GM12891 (cell line): ENCODE measurements at regions not wholly inside any gene's neighbourhood (a gene's known extent, or its start where the extent isn't known, plus 50 kb on each side); places are given as distances from the start of the nearest gene placed in this dataset.
"Not testable (repeated sequence)": the region's sequence is repeated elsewhere in the genome, so short reads cannot be mapped to it uniquely, and the experiment has no call there.

ENCODE experiments used
- DNase-seq: peaks from one replicate; pipeline ENCODE4 v3.0.0; 2011; ENCODE audit warnings: low spot score; ENCODE audit not compliant: insufficient read length
- FAIRE-seq: peaks from 2 replicates; lab custom pipeline; 2011; peaks lifted over from hg19 to GRCh38; lab: Jason Lieb, UNC
- PAX5 ChIP-seq: IDR thresholded peaks from 2 replicates; pipeline ENCODE4 v1.6.1; 2011; ENCODE audit warnings: low read length, moderate library complexity, mild to moderate bottlenecking; ENCODE audit not compliant: insufficient read depth, severe bottlenecking
- POLR2A ChIP-seq: IDR thresholded peaks from 2 replicates; pipeline ENCODE4 v1.6.1; 2011; ENCODE audit warnings: low read depth, low read length, control low read depth
- POLR2AphosphoS5 ChIP-seq: IDR thresholded peaks from 2 replicates; pipeline ENCODE4 v1.6.1; 2011; ENCODE audit warnings: low read depth, low read length, control low read depth
- POU2F2 ChIP-seq: IDR thresholded peaks from 2 replicates; pipeline ENCODE4 v1.6.1; 2011; ENCODE audit warnings: low read depth, mild to moderate bottlenecking, control low read depth, low read length, moderate library complexity
- SPI1 ChIP-seq: IDR thresholded peaks from 2 replicates; pipeline ENCODE4 v1.6.1; 2011; ENCODE audit warnings: low read depth, low read length, control low read depth
- TAF1 ChIP-seq: IDR thresholded peaks from 2 replicates; pipeline ENCODE4 v1.6.1; 2011; ENCODE audit warnings: low read depth, low read length, control low read depth

DNA sequence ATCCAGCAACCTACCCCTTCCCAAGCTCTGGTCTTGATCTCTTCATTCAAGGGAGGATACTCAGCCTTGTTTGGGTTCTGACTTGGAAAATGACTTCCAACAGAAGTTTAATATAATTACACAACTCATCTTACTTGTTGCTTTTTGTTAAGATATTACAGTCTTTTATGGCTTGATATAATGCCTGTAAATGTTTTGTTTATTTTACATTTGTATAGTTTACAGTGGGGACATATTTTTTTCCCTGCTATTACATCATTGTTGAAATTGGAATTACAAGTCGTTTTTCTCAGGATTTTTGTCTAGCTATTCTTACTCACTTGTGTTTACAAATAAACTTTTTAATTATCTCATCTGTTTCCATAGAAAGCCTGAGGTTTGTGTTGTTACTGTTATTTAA, 436.0 kb downstream of the CNTNAP4 start:
- no peak for DNase-seq
- FAIRE-seq: no peak
- TF ChIP-seq POLR2A (no peak), POU2F2 (no peak), TAF1 (no peak), SPI1 (no peak), PAX5 (no peak), POLR2AphosphoS5 (no peak)

DNA sequence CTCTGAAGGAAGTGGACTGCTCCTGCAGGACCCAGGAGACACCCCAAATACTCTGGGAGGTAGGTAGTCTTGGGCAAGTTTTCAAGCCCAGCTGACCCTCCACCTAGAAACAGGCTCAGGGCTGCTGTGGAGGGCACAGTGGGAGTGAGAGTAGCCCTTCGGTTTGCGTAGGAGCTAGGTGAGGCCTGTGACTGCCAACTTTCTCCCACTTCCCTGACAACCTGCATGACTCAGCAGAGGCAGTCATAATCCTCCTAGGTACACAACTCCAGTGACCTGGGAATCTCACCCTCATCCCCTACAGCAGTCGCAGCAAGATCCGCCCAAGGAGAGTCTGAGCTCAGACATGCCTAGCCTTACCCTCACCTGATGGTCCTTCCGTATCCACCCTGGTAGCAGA, 439.1 kb downstream of the CNTNAP4 start:
- not testable (repeated sequence) for FAIRE-seq, DNase-seq

DNA sequence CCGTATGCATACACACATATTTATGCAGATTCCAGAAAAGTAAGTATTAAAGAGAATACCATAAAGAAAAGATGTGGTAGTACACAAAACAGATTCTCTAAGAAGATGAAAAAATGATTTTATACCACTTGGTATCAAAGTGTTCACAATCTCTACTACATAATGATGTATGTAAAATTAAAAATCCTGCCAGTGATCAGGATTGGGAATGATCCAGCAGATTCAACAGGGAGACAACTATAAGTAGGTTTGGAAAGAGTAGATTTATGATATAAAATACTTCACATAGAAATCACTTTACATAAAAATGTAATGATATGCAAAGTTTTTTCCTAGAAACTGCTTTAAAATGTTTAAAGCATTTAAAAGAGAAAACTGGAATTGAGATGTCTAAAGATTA, 447.0 kb downstream of the CNTNAP4 start:
- no peak for FAIRE-seq
- DNase-seq: no peak
- TF ChIP-seq POU2F2 (no peak), PAX5 (no peak), SPI1 (no peak), POLR2A (no peak), POLR2AphosphoS5 (no peak), TAF1 (no peak)

DNA sequence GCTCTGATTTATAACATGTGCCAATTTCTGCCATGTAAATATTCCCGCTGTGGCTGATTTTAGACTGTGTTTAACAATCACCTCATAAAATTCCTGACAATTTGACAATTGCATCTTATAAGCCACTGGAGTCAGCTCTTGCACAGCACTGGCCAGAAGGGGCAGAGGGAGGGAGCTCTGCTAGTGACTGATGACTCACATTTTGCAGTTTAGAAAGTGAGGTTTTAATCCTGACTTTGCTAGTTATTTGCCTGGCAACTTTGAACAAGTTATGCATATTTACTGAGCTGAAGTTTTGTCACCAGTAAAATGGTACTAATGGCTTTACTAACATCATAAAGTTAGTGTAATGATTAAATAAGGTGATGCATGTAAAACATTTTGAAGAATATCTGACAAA, 452.3 kb downstream of the CNTNAP4 start:
- FAIRE-seq (no peak), DNase-seq (no peak)
- TF ChIP-seq POLR2AphosphoS5 (no peak), PAX5 (no peak)

DNA sequence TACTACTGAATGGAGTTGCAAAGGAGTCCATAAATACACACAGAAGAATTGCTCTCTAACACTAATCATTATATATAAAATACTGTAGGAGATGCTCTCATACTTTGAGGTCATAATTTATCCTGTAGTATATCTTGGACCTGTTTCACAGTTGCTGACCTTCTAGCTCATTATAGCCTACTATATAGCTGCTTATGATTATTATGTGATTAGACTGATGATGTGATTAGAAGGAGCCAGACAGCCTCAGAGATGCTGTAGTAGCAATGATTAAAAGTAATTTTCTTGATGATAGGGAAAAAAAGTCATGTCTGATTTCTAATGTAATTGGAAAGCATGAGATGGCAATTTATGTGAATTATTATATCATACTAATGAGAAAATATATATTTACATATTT, 455.7 kb downstream of the CNTNAP4 start:
- FAIRE-seq (no peak), DNase-seq (no peak)
- no peak for TF ChIP-seq SPI1
- no peak for TF ChIP-seq PAX5
- TF ChIP-seq POU2F2: no peak

DNA sequence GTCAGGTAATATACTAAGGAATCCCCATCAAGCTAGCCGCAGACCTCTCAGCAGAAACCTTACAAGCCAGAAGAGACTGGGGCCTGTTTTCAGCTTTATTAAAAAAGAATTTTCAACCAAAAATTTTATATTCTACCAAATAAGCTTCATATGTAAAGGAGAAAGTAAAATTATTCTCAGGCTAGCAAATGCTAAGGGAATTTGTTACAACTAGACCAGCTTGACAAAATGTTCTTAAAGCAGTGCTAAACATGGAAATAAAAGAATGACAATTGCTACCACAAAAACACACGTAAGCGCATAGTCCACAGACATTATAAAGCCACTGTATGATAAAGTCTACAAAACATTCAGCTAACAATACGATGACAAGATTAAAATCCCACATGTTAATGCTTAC, 449.4 kb upstream of the MON1B start:
- TF ChIP-seq POU2F2: no peak
- no peak for TF ChIP-seq POLR2AphosphoS5
- TF ChIP-seq PAX5: no peak
- TF ChIP-seq TAF1: no peak
- TF ChIP-seq POLR2A: no peak
- no peak for TF ChIP-seq SPI1
- DNase-seq (no peak), FAIRE-seq (no peak)

DNA sequence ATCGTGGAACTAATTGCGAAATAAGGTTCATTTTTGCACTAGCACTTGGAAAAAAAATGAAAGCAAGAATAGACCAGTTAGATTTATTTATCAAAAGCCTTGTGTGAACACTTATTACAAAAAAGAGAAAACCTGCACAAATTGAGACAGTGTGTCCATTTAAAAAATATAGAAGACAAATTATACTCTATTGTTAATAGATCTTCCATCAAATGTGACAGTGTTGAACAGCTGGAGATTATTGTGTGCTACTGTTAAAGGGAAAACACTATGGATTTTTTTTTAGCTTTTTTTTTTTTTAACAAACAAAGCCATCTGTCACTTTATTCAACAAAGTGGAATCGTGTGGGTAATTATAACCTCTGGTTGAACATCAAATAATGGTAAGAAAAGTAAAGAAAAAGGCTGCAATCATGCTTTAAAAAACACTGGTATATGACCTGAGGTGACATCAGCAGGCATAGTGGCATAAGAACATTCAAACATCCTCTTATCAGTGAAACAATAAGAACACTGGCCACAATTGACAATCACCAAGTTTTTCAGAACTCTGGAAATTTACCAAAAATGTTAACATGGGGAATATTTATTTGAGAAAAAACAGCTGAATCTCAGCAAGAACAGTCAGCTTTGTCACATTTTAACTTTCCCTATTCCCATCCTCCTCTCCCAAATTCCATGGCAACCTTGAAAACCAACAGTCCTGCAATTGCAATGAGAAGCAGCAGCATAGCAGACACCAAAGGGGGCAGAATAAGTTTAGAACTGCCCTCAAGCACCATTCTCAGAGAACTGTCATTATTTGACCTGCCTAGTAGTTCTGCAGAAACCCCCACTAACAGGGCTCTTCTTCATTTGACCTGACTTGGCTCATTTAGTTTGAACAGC, 442.3 kb upstream of the MON1B start:
- no peak for TF ChIP-seq POLR2AphosphoS5
- TF ChIP-seq POU2F2: no peak
- no peak for TF ChIP-seq POLR2A
- TF ChIP-seq TAF1: no peak
- TF ChIP-seq PAX5: no peak
- no peak for TF ChIP-seq SPI1
- no peak for DNase-seq
- FAIRE-seq: no peak

DNA sequence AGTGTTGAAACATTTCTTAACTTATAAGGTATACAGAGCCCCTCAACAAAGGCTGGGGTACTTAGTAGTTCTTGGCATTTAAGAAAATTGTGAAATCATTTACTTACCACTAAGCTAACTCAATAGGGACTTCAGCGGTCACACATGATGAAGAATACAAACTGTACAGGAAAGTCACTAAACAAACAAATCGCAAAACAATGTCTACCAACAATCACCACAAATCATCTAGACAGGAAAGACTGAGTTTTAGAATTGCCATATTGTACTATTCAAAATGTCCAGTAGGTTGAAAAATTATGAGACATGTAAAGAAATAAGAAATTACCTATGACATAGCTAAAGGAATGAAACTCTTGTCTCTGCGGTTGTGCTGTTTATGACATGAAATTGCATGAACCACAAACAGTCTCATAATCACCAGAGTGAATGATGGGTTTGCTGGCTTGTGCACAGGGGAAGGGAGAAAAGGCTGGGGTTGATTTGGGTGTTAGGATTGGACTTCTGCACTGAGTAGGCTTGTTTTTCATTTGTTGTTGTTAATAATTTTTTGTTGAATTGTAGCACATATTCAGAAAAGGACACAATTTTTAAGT, 441.1 kb upstream of the MON1B start:
- FAIRE-seq: no peak

DNA sequence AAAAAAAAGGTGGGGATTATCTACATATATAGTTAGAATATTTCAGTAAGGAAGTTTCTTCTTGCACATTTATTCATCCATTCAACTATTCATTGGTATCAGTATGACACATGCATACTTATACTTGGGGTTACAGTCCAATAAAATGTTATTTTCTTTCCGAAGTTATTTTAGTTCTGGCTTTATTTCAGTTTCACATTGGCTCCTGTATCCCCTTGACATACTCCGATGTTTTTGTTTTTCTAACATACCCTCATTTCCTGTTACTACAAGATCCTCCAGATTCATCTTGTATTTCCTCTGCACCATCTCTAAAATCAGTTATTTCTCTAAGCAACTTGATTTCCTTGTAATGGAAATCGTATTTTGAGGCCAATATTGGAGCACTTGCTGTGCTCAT, 435.5 kb upstream of the MON1B start:
- TF ChIP-seq PAX5 (no peak), SPI1 (no peak), POLR2AphosphoS5 (no peak), POU2F2 (no peak), POLR2A (no peak), TAF1 (no peak)
- DNase-seq (no peak), FAIRE-seq (no peak)

More for the DNA sequence above, 441.1 kb upstream of the MON1B start:
- no peak for DNase-seq
- TF ChIP-seq POLR2AphosphoS5 (no peak), TAF1 (no peak)

DNA sequence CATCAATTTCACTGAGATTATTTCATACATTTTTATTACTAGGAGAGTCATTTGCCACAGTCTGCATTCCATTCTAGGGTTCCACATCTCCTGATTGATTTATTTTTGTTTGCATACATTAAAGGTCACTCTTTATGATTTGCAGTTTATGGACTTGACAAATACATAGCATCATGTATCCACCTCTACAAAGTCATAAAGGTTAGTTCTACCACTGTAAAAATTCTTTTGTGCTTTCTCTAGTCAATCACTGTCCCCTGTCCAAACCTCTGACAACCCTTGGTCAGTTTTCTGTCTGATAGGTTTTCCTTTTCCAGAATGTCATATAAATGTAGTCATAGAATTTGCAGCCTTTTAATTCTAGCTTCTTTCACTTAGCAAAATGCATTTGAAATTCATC, 434.6 kb upstream of the MON1B start:
- DNase-seq: no peak
- TF ChIP-seq PAX5 (no peak), SPI1 (no peak), POLR2AphosphoS5 (no peak), TAF1 (no peak), POU2F2 (no peak), POLR2A (no peak)
- FAIRE-seq: no peak
